HEK293 (cell line): ENCODE measurements at regions not wholly inside any gene's neighbourhood (a gene's known extent, or its start where the extent isn't known, plus 50 kb on each side); places are given as distances from the start of the nearest gene placed in this dataset.

Experiments
- CTCF ChIA-PET: fragments of 350-600 bp; formaldehyde crosslinking; extraction: SDS; loops from one replicate; lab custom pipeline; 2021; ENCODE audit warnings: antibody characterized with exemption; lab: Yijun Ruan, JAX
- POLR2A ChIA-PET: fragments of 300-600 bp; formaldehyde crosslinking; extraction: SDS; loops from one replicate; lab custom pipeline; 2020; ENCODE audit warnings: antibody characterized with exemption, inconsistent platforms; lab: Yijun Ruan, JAX
- H3K27ac ChIP-seq: fragments of 200-500 bp; sonication (Bioruptor generic); 2 replicates; pipeline ENCODE4 v1.5.1; 2014; ENCODE audit warnings: low read depth, low read length, control low read depth, inconsistent platforms; ENCODE audit errors: extremely low read depth
- H3K36me3 ChIP-seq, 2 experiments: fragments of 200-500 bp in 1 of 2; sonication (Bioruptor generic) in 1 of 2; 1 replicate in 1 of 2; 2 replicates in 1 of 2; pipeline ENCODE4 v1.5.1; 2014 to 2017; ENCODE audit warnings: inconsistent platforms in 2 of 2, low read length in 2 of 2; ENCODE audit not compliant: control insufficient read depth in 2 of 2, insufficient read depth in 1 of 2
- H3K4me1 ChIP-seq: fragments of 200-500 bp; sonication (Bioruptor generic); 2 replicates; pipeline ENCODE4 v1.5.1; 2014; ENCODE audit warnings: mild to moderate bottlenecking, low read length, inconsistent platforms; ENCODE audit not compliant: control insufficient read depth, insufficient read depth
- H3K4me3 ChIP-seq: 2 replicates; pipeline ENCODE4 v1.5.1; 2011; ENCODE audit warnings: low read depth, mild to moderate bottlenecking, control low read depth, low read length, moderate library complexity
- H3K9me3 ChIP-seq: fragments of 200-500 bp; sonication (Bioruptor generic); 2 replicates; pipeline ENCODE4 v1.5.1; 2014; ENCODE audit warnings: low read depth, low read length, inconsistent platforms; ENCODE audit not compliant: control insufficient read depth, insufficient read depth
- AEBP2 ChIP-seq: fragments of 450-650 bp; formaldehyde crosslinking; IDR thresholded peaks from 2 replicates; pipeline ENCODE4 v1.5.1; 2016; ENCODE audit warnings: missing biosample characterization, missing genetic modification characterization, borderline replicate concordance
- ELK4 ChIP-seq: IDR thresholded peaks from 2 replicates; pipeline ENCODE4 v1.6.1; 2011; ENCODE audit warnings: mild to moderate bottlenecking, low read depth, low read length, borderline replicate concordance
- FEZF1 ChIP-seq: fragments of 450-650 bp; formaldehyde crosslinking; IDR thresholded peaks from 2 replicates; pipeline ENCODE4 v1.5.1; 2016; ENCODE audit warnings: missing biosample characterization, missing genetic modification characterization
- GFI1B ChIP-seq: fragments of 450-650 bp; formaldehyde crosslinking; IDR thresholded peaks from 2 replicates; pipeline ENCODE4 v1.5.1; 2016; ENCODE audit warnings: missing biosample characterization, missing genetic modification characterization
- OVOL3 ChIP-seq: fragments of 450-650 bp; formaldehyde crosslinking; IDR thresholded peaks from 2 replicates; pipeline ENCODE4 v1.5.1; 2016; ENCODE audit warnings: missing biosample characterization, missing genetic modification characterization
- PRDM1 ChIP-seq: fragments of 450-650 bp; formaldehyde crosslinking; IDR thresholded peaks from 2 replicates; pipeline ENCODE4; 2016; ENCODE audit warnings: missing biosample characterization, missing genetic modification characterization
- PRDM4 ChIP-seq: fragments of 450-650 bp; formaldehyde crosslinking; IDR thresholded peaks from 2 replicates; pipeline ENCODE4 v1.5.1; 2017; ENCODE audit warnings: missing biosample characterization, missing genetic modification characterization
- PRDM6 ChIP-seq: fragments of 450-650 bp; formaldehyde crosslinking; IDR thresholded peaks from 2 replicates; pipeline ENCODE4 v1.5.1; 2017; ENCODE audit warnings: missing biosample characterization, missing genetic modification characterization
- RBAK ChIP-seq: fragments of 450-650 bp; formaldehyde crosslinking; IDR thresholded peaks from 2 replicates; pipeline ENCODE4 v1.5.1; 2016; ENCODE audit warnings: missing biosample characterization, missing genetic modification characterization
- SP7 ChIP-seq: fragments of 450-650 bp; formaldehyde crosslinking; IDR thresholded peaks from 2 replicates; pipeline ENCODE4 v1.5.1; 2016; ENCODE audit warnings: missing biosample characterization, missing genetic modification characterization
- TCF7L2 ChIP-seq: IDR thresholded peaks from 2 replicates; pipeline ENCODE4 v1.6.1; 2011; ENCODE audit warnings: low read depth, mild to moderate bottlenecking, inconsistent platforms, low read length, moderate library complexity, borderline replicate concordance
- TSHZ1 ChIP-seq: fragments of 450-650 bp; formaldehyde crosslinking; IDR thresholded peaks from 2 replicates; pipeline ENCODE4 v1.5.1; 2016; ENCODE audit warnings: missing biosample characterization, missing genetic modification characterization, borderline replicate concordance
- WT1 ChIP-seq: fragments of 450-650 bp; formaldehyde crosslinking; IDR thresholded peaks from 2 replicates; pipeline ENCODE4 v1.5.1; 2016; ENCODE audit warnings: missing biosample characterization, missing genetic modification characterization
- ZNF140 ChIP-seq: fragments of 450-650 bp; formaldehyde crosslinking; IDR thresholded peaks from 2 replicates; pipeline ENCODE4 v1.5.1; 2016; ENCODE audit warnings: missing biosample characterization, missing genetic modification characterization
- ZNF214 ChIP-seq: fragments of 450-650 bp; formaldehyde crosslinking; IDR thresholded peaks from 2 replicates; pipeline ENCODE4 v1.5.1; 2017; ENCODE audit warnings: missing biosample characterization, mild to moderate bottlenecking, missing genetic modification characterization, borderline replicate concordance
- ZNF513 ChIP-seq: fragments of 450-650 bp; IDR thresholded peaks from 2 replicates; pipeline ENCODE4 v1.5.1; 2018; ENCODE audit warnings: missing biosample characterization, missing genetic modification characterization
- ZNF530 ChIP-seq: fragments of 450-650 bp; formaldehyde crosslinking; IDR thresholded peaks from 2 replicates; pipeline ENCODE4 v1.5.1; 2016; ENCODE audit warnings: low read depth, missing biosample characterization, missing genetic modification characterization
- ZNF610 ChIP-seq: fragments of 450-650 bp; formaldehyde crosslinking; IDR thresholded peaks from 2 replicates; pipeline ENCODE4 v1.5.1; 2016; ENCODE audit warnings: missing biosample characterization, missing genetic modification characterization, borderline replicate concordance
- ZNF623 ChIP-seq: fragments of 450-650 bp; formaldehyde crosslinking; IDR thresholded peaks from 2 replicates; pipeline ENCODE4 v1.5.1; 2016; ENCODE audit warnings: missing biosample characterization, missing genetic modification characterization
- ZNF658 ChIP-seq: fragments of 450-650 bp; formaldehyde crosslinking; IDR thresholded peaks from 2 replicates; pipeline ENCODE4; 2016; ENCODE audit warnings: missing biosample characterization, missing genetic modification characterization
- ZNF76 ChIP-seq: fragments of 450-650 bp; formaldehyde crosslinking; IDR thresholded peaks from 2 replicates; pipeline ENCODE4; 2016; ENCODE audit warnings: low read depth, missing biosample characterization, missing genetic modification characterization, borderline replicate concordance
- ZSCAN18 ChIP-seq: fragments of 450-650 bp; formaldehyde crosslinking; IDR thresholded peaks from 2 replicates; pipeline ENCODE4 v1.5.1; 2016; ENCODE audit warnings: missing biosample characterization, missing genetic modification characterization

- peak; percentile 94 for TF ChIP-seq WT1 (tag by site-specific recombination)
- TF ChIP-seq ZNF530 (tag by site-specific recombination) = no peak
- peak; percentile 58 for TF ChIP-seq FEZF1 (tag by site-specific recombination)
- no peak for TF ChIP-seq ZNF214 (tag by site-specific recombination)
- peak; percentile 41; the same call in 1 of the 2 replicates for TF ChIP-seq PRDM4 (tag by site-specific recombination)
These were observed 59.2 kb upstream of the SLC39A8 start (continued) for GRCh38 chr4:102404431-102404969.

GRCh38 chr4:102405821-102406401 is 60.6 kb upstream of the SLC39A8 start:
- ChIA-PET POLR2A (no interaction called here), CTCF (interaction anchor here (0.7 kb wide), 1 partner anchor 22 kb away, joined by 3 read pairs; no protein-coding TSS in a partner anchor)
- H3K36me3 ChIP-seq = no peaks in the 10 kb centered on the region
- no peaks in the 10 kb centered on the region for H3K4me1 ChIP-seq
- no peak overlapping the region for H3K27ac ChIP-seq
- no peak overlapping the region for H3K4me3 ChIP-seq
- H3K9me3 ChIP-seq = no peaks in the 10 kb centered on the region
- TF ChIP-seq PRDM1 (no peak), PRDM6 (peak; percentile 75), OVOL3 (no peak), AEBP2 (tag by site-specific recombination) (no peak), SP7 (tag by site-specific recombination) (peak; percentile 95), ELK4 (no peak), GFI1B (tag by site-specific recombination) (0 out of 2 replicates have a peak, but pooled peaks have one; percentile 42), ZNF513 (tag by site-specific recombination) (no peak), ZNF610 (tag by site-specific recombination) (no peak), ZNF623 (no peak), WT1 (tag by site-specific recombination) (peak; percentile 86), ZNF658 (no peak), ZNF76 (tag by site-specific recombination) (no peak), RBAK (no peak), ZNF140 (tag by site-specific recombination) (no peak), TSHZ1 (tag by site-specific recombination) (no peak), ZSCAN18 (tag by site-specific recombination) (no peak), TCF7L2 (peak; percentile 88; the same call in 1 of the 2 replicates)
